ENCODE measurements at regions not wholly inside any gene's neighbourhood (a gene's known extent, or its start where the extent isn't known, plus 50 kb on each side); places are given as distances from the start of the nearest gene placed in this dataset.

DNA sequence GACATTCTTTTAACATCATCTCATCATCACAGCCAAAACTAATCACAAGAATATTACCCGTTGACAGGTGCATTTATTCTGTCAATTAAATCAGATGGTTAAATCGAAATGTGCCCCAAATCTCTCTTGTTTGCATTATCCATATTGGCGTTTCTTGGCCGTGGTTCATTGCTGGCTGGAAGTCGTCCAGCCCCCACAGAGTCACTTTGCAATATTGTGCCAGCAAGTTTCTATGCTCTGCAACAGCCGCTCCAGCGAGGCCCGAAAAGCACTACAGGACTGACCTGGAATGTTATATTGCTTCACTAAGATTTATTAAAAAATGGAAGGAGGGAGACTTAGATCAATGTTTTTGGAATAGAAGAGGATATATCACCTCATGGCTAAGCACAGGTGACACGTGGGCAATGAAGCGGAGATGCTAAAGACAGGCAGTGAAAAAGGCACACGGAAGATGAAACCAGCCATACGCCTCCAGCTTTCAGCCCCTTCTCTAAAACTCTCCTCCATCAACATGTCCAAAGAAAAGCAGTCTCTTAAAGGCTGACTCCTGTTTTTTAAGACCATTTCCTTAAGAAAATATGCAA, 176.8 kb upstream of the VRK2 start:
- no peak for TF ChIP-seq CTCF (IDR thresholded peaks at IDR 0.05; ENCODE audit: low read depth, low read length)
- no peak overlapping the region for H3K4me3 ChIP-seq (ENCODE audit: low read depth, low read length)

GRCh38 chr2:57876313-57876712, 170.3 kb upstream of the VRK2 start:
- no peak for TF ChIP-seq CTCF (IDR thresholded peaks at IDR 0.05; ENCODE audit: low read depth, low read length)
- H3K4me3 ChIP-seq (ENCODE audit: low read depth, low read length) = no peak overlapping the region

GRCh38 chr2:57877811-57878170, 168.8 kb upstream of the VRK2 start:
- no peak overlapping the region for H3K4me3 ChIP-seq (ENCODE audit: low read depth, low read length)
- TF ChIP-seq CTCF (IDR thresholded peaks at IDR 0.05; ENCODE audit: low read depth, low read length) = no peak

DNA sequence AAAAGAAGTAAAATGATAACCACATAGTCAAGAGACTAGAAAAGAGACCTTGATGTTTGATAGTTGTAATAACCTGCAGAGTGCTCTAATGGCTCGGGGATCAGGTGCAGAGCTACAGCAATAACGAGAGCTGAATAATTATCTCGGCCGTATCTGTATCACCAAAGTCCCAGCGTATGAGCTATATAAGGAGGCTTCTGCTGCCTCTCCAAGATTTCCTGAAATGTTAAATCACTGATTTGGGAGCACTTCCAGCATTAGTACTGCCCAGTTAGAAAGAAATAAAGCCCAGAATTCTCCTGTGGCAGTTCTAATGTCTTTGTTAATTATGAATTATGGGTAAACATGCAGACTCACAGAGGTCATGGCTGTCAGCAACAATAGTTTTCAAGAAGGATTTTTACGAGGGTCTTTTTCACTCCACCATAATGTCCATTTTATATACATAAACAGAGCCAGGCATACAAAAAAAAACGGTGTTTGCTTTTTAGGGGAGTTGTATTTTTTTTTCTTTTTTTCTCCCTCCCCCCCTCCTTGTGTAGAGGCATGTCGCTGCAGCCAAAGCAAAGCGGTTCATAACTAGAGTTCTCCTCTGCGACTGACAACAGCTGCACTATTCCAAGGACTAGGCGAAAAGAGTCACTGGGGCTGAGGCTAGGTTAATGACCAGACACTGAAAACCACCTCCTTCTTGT, 168.3 kb upstream of the VRK2 start:
- TF ChIP-seq CTCF (IDR thresholded peaks at IDR 0.05; ENCODE audit: low read depth, low read length) = no peak
- no peak overlapping the region for H3K4me3 ChIP-seq (ENCODE audit: low read depth, low read length)

DNA sequence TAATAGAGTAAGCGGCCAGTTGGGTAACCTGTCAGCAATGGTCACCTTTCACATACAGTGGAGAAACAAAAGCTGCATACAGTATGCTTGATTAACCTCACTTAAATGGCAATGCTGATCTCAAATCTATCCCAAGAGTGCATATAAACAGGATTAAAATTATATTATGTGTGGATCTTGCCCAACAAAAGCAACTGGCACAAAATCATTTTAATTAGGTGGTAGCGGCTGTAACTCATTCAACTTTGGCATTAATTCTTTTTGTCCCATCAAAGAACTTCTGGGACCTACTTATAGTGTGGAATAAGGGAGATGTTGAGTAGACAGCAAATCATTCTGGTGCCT, 167.8 kb upstream of the VRK2 start:
- no peak overlapping the region for H3K4me3 ChIP-seq (ENCODE audit: low read depth, low read length)
- no peak for TF ChIP-seq CTCF (IDR thresholded peaks at IDR 0.05; ENCODE audit: low read depth, low read length)

DNA sequence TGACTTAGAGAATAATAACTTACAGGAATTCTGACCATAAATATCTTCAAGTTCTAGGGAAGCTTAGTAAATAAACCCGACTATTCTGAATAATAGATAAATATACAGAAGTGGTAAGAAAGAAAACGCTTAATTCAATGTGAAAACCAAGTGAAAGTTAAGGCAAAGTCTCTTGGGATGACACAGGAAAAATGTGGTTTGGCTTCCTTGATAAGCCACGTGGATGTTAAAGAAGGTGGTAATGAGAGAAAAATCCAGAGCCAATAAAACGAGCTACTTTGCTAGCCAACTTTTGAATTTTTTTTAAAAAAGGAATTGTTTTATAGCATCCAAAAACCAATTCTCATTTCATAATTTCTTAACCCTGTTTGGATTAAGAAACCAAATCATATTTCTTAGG, 166.2 kb upstream of the VRK2 start:
- H3K4me3 ChIP-seq (ENCODE audit: low read depth, low read length) = no peak overlapping the region
- no peak for TF ChIP-seq CTCF (IDR thresholded peaks at IDR 0.05; ENCODE audit: low read depth, low read length)

DNA sequence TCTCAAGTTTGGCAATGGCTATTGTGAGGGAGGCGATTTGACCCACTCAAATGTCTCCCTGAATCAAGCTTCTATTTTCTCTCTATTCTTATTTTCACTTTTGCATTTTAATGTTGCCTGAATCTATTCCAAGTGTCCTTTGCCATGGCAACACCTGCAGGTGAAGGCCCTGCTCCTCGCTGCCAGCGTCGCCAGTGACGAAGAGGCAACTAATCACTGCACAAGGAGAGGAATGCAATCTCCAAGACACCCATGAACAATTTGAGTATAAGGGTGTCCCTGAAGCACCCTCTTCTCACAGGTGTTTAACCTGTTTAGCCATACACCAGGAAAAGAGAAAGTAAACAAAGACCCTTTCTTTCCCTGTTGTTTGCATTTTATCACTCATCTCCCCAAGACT, 165.6 kb upstream of the VRK2 start:
- H3K4me3 ChIP-seq (ENCODE audit: low read depth, low read length) = no peak overlapping the region
- no peak for TF ChIP-seq CTCF (IDR thresholded peaks at IDR 0.05; ENCODE audit: low read depth, low read length)
